ENCODE measurements at regions not wholly inside any gene's neighbourhood (a gene's known extent, or its start where the extent isn't known, plus 50 kb on each side); places are given as distances from the start of the nearest gene placed in this dataset.

- Histone ChIP-seq H2BK120ac (ENCODE audit: low read depth, low read length) (no peak overlapping the region), H4K91ac (ENCODE audit: insufficient read depth, low read depth, low read length) (no peak overlapping the region), H3K27me3 (ENCODE audit: control insufficient read depth, insufficient read depth, low read length) (no peaks in the 10 kb centered on the region), H2AK5ac (ENCODE audit: low read depth, low read length) (no peak overlapping the region), H3K36me3 (ENCODE audit: control insufficient read depth, insufficient read depth, low read length) (no peaks in the 10 kb centered on the region), H3K56ac (ENCODE audit: extremely low read depth, insufficient read depth, low read length) (no peak overlapping the region), H3K4ac (ENCODE audit: low read depth, low read length) (no peak overlapping the region), H3K14ac (replicated peaks; ENCODE audit: low read depth, low read length) (no peak overlapping the region), H2BK15ac (ENCODE audit: low read depth, low read length) (no peak overlapping the region), H3K9me3 (ENCODE audit: control insufficient read depth, insufficient read depth, low read length) (no peaks in the 10 kb centered on the region; the same call in 1 of the 2 replicates), H3K9me1 (ENCODE audit: insufficient read depth, low read length) (no peaks in the 10 kb centered on the region), H3K18ac (ENCODE audit: low read depth, low read length) (no peak overlapping the region), H4K8ac (ENCODE audit: low read depth in 2 of 2, low read length in 2 of 2) (no peak overlapping the region), H3K27ac (ENCODE audit: insufficient read depth, low read length) (no peak overlapping the region), H3K79me1 (ENCODE audit: low read depth in 1 of 2, low read length in 2 of 2) (no peaks in the 10 kb centered on the region), H3K4me3 (ENCODE audit: insufficient read depth, low read depth, low read length) (no peak overlapping the region), H3K4me2 (ENCODE audit: low read depth, low read length) (no peak overlapping the region), H3K9ac (ENCODE audit: low read depth, low read length) (no peak overlapping the region), H4K5ac (ENCODE audit: low read depth, low read length) (no peak overlapping the region), H2BK5ac (ENCODE audit: low read depth, low read length, poor library complexity, severe bottlenecking) (no peak overlapping the region), H3K4me1 (ENCODE audit: control insufficient read depth, insufficient read depth, low read length) (no peaks in the 10 kb centered on the region), H2AFZ (replicated peaks; ENCODE audit: low read length, poor library complexity) (no peak overlapping the region), H2AK9ac (replicated peaks; ENCODE audit: low read depth, low read length, poor library complexity) (no peak overlapping the region), H3K23ac (ENCODE audit: low read depth, low read length) (no peak overlapping the region), H4K20me1 (ENCODE audit: insufficient read depth, low read length) (no peaks in the 10 kb centered on the region), H2BK20ac (ENCODE audit: low read depth, low read length) (no peak overlapping the region)
- BruUV-seq (replicated peaks) = no TSS peak
- ChIA-PET CTCF (interaction anchor here (0.6 kb wide), 1 partner anchor 11 kb away, joined by 4 read pairs; no protein-coding TSS in a partner anchor), POLR2A (ENCODE audit: unreplicated experiment) (no interaction called here)
- TF ChIP-seq SMC3 (IDR thresholded peaks at IDR 0.05; ENCODE audit: low read depth, low read length) = no peak
- no peak for TF ChIP-seq MXI1 (IDR thresholded peaks at IDR 0.05; ENCODE audit: borderline replicate concordance, low read depth, low read length)
- peak; percentile 34; the same call in 1 of the 2 replicates for TF ChIP-seq CEBPB (IDR thresholded peaks at IDR 0.05; ENCODE audit: low read depth, low read length)
- intact Hi-C loops (cut with micrococcal nuclease) = no loop called here
- WGBS, 2 experiments (ENCODE audit: extremely low coverage in 2 of 2, insufficient read length in 1 of 2) = no CpG with 5 or more reads among the region's 6 CpGs
- dilution Hi-C loops (cut with HindIII; ENCODE audit: low sequenced_read_pairs, unreplicated experiment) = no loop called here
- in situ Hi-C loops (cut with MboI; ENCODE audit: low sequenced_read_pairs) = no loop called here
- DNase-seq = no peak
- no peak for ATAC-seq (ENCODE audit: low read depth)
Observed at GRCh38 chr16:50984688-50985087, 166.4 kb downstream of the SALL1 start.

Data from IMR-90 (cell line).